HepG2 (cell line): ENCODE measurements at regions not wholly inside any gene's neighbourhood (a gene's known extent, or its start where the extent isn't known, plus 50 kb on each side); places are given as distances from the start of the nearest gene placed in this dataset.

Source experiments
- ATAC-seq: fragments of 200-7000 bp; cut with Tn5 transposase; 3 replicates; pipeline ENCODE4 v1.9.1; 2020; ENCODE audit warnings: mild to moderate bottlenecking, moderate library complexity
- BruUV-seq: library from RNA; stranded (reverse); fragments of 400-500 nt; replicated peaks from 2 replicates; lab custom pipeline; 2021; lab: Mats Ljungman, UMichigan
- CTCF ChIA-PET: fragments of 300-600 bp; formaldehyde crosslinking; extraction: SDS; loops from one replicate; lab custom pipeline; 2021; ENCODE audit warnings: low total read pairs, inconsistent platforms, low intra/inter-chr PET ratio; lab: Yijun Ruan, JAX
- POLR2A ChIA-PET: fragments of 350-600 bp; sonication (Branson Sonifier 250); formaldehyde crosslinking; loops from one replicate; lab custom pipeline; 2020; ENCODE audit warnings: antibody characterized with exemption, inconsistent platforms; lab: Yijun Ruan, JAX
- DNase-seq: peaks from one replicate; pipeline ENCODE4 v3.0.0-alpha.2; 2015; ENCODE audit warnings: low spot score
- FAIRE-seq: peaks from 3 replicates; lab custom pipeline; 2011; peaks lifted over from hg19 to GRCh38; lab: Jason Lieb, UNC
- H2AFZ ChIP-seq: one replicate; pipeline ENCODE4 v1.6.1; 2011; ENCODE audit warnings: low read length, inconsistent platforms
- H3K27ac ChIP-seq: fragments of 300-600 bp; 3 replicates; pipeline ENCODE4 v1.8.0; 2011; ENCODE audit warnings: mixed run types, mild to moderate bottlenecking, mixed read lengths, low read length, inconsistent platforms; ENCODE audit not compliant: insufficient read depth; ENCODE audit errors: extremely low read length
- H3K27me3 ChIP-seq, 2 experiments: fragments of 200-600 bp in 1 of 2; 2 replicates in 1 of 2; 3 replicates in 1 of 2; pipeline versions ENCODE4 v1.6.0 to v1.8.0; 2011; ENCODE audit warnings: low read length in 2 of 2, mild to moderate bottlenecking in 2 of 2, moderate library complexity in 2 of 2, inconsistent platforms in 1 of 2; ENCODE audit not compliant: insufficient read depth in 2 of 2, control insufficient read depth in 1 of 2
- H3K36me3 ChIP-seq, 2 experiments: fragments of 200-600 bp in 1 of 2; replicated peaks in 1 of 2; 2 replicates in 1 of 2; 3 replicates in 1 of 2; pipeline versions ENCODE4 v1.5.1 to v1.8.0; 2011; ENCODE audit warnings: low read length in 2 of 2, inconsistent platforms in 1 of 2; ENCODE audit not compliant: insufficient read depth in 2 of 2, control insufficient read depth in 1 of 2
- H3K4me1 ChIP-seq: 2 replicates; pipeline ENCODE4 v1.5.1; 2012; ENCODE audit warnings: low read length, inconsistent platforms; ENCODE audit not compliant: insufficient read depth
- H3K4me2 ChIP-seq: 2 replicates; pipeline ENCODE4 v1.6.0; 2011; ENCODE audit warnings: low read depth, low read length, inconsistent platforms
- H3K4me3 ChIP-seq, 3 experiments: fragments of 200-600 bp in 1 of 3; sonication (generic), shearing (Covaris generic) in 1 of 3; replicated peaks in 1 of 3; 2 replicates each; pipeline ENCODE4 v1.5.1; 2011 to 2016; ENCODE audit warnings: low read length in 3 of 3, inconsistent platforms in 2 of 3, low read depth in 2 of 3, mild to moderate bottlenecking in 2 of 3, control low read depth in 1 of 3, mixed read lengths in 1 of 3; ENCODE audit not compliant: insufficient read depth in 1 of 3
- H3K79me2 ChIP-seq: one replicate; pipeline ENCODE4 v1.6.1; 2011; ENCODE audit warnings: low read length, inconsistent platforms; ENCODE audit not compliant: insufficient read depth
- H3K9ac ChIP-seq: 2 replicates; pipeline ENCODE4 v1.6.0; 2011; ENCODE audit warnings: mild to moderate bottlenecking, low read depth, low read length, inconsistent platforms; ENCODE audit not compliant: insufficient read depth
- H3K9me3 ChIP-seq: 2 replicates; pipeline ENCODE4 v1.5.1; 2012; ENCODE audit warnings: mild to moderate bottlenecking, low read length
- H4K20me1 ChIP-seq: 2 replicates; pipeline ENCODE4 v1.6.0; 2011; ENCODE audit warnings: inconsistent platforms, mild to moderate bottlenecking, low read length, moderate library complexity; ENCODE audit not compliant: insufficient read depth
- HES4 ChIP-seq: sonication (generic); formaldehyde crosslinking; IDR thresholded peaks from 2 replicates; pipeline ENCODE4 v1.9.0; 2021; ENCODE audit warnings: mild to moderate bottlenecking, missing genetic modification reagents, borderline replicate concordance
- HNRNPH1 ChIP-seq: fragments of 200-400 bp; formaldehyde crosslinking; optimal IDR thresholded peaks from 2 replicates; pipeline ENCODE3; 2017; ENCODE audit warnings: mild to moderate bottlenecking, low read depth, low read length
- KDM1A ChIP-seq: IDR thresholded peaks from 2 replicates; pipeline ENCODE4 v1.6.1; 2016; ENCODE audit warnings: missing compliant biosample characterization
- MTA1 ChIP-seq: sonication (generic); formaldehyde crosslinking; IDR thresholded peaks from 2 replicates; pipeline ENCODE4 v1.4.0; 2020; ENCODE audit warnings: missing genetic modification reagents, mild to moderate bottlenecking, borderline replicate concordance
- RFX5 ChIP-seq: IDR thresholded peaks from 2 replicates; pipeline ENCODE4 v1.6.1; 2011; ENCODE audit warnings: low read depth, low read length, improper control_type of control experiment
- TBP ChIP-seq: sonication (generic); formaldehyde crosslinking; IDR thresholded peaks from 2 replicates; pipeline ENCODE4 v1.5.0; 2020; ENCODE audit warnings: missing genetic modification reagents
- ZFP37 ChIP-seq: sonication (generic); formaldehyde crosslinking; IDR thresholded peaks from 2 replicates; pipeline ENCODE4 v1.4.0; 2020; ENCODE audit warnings: missing genetic modification reagents, borderline replicate concordance
- ZFYVE20 ChIP-seq: sonication (generic); formaldehyde crosslinking; IDR thresholded peaks from 2 replicates; pipeline ENCODE4 v1.8.0; 2023; ENCODE audit warnings: low read depth, mild to moderate bottlenecking, moderate library complexity, missing genetic modification reagents, borderline replicate concordance
- ZNF354B ChIP-seq: sonication (generic); formaldehyde crosslinking; IDR thresholded peaks from 2 replicates; pipeline ENCODE4 v1.8.0; 2022; ENCODE audit warnings: mild to moderate bottlenecking, missing genetic modification reagents
- ZNF484 ChIP-seq: sonication (generic); formaldehyde crosslinking; IDR thresholded peaks from 2 replicates; pipeline ENCODE4 v1.5.1; 2020; ENCODE audit warnings: mild to moderate bottlenecking, low read depth, missing genetic modification reagents, borderline replicate concordance
- ZNF570 ChIP-seq: sonication (generic); formaldehyde crosslinking; IDR thresholded peaks from 2 replicates; pipeline ENCODE4 v1.4.0; 2020; ENCODE audit warnings: mild to moderate bottlenecking, missing genetic modification reagents, borderline replicate concordance
- WGBS: methylation state at CpG from one replicate; pipeline ENCODE4 v1.1.6; 2017; ENCODE audit warnings: low lambda C conversion rate; 5-methylcytosine and 5-hydroxymethylcytosine counted together
- in situ Hi-C: cut with HindIII; loops from 2 replicates; pipeline ENCODE4 v1.10.0; 2017; ENCODE audit warnings: low pct_unique_long_range_greater_than_20kb; ENCODE audit not compliant: extremely low pct_ligation_motif_present
- intact Hi-C: fragments of 100-400 bp; cut with micrococcal nuclease; formaldehyde crosslinking; loops from one replicate; pipeline ENCODE4 v1.10.0; 2022; ENCODE audit not compliant: unreplicated experiment
- TF ChIP-seq, protein P1 (sequence below): sonication (generic); formaldehyde crosslinking; IDR thresholded peaks from 2 replicates; pipeline ENCODE4 v1.4.0; 2020; ENCODE audit warnings: missing genetic modification reagents
- TF ChIP-seq, protein P2 (sequence below): sonication (generic); formaldehyde crosslinking; IDR thresholded peaks from 2 replicates; pipeline ENCODE4 v1.8.0; 2022; ENCODE audit warnings: mild to moderate bottlenecking, missing genetic modification reagents, borderline replicate concordance
- TF ChIP-seq, protein P3 (sequence below), 2 experiments: sonication (generic) in 1 of 2; formaldehyde crosslinking in 1 of 2; IDR thresholded peaks; 2 replicates each; pipeline versions ENCODE4 v1.6.1 to v1.9.0; 2014 to 2022; ENCODE audit warnings: antibody characterized with exemption in 1 of 2, borderline replicate concordance in 1 of 2, inconsistent platforms in 1 of 2, low read depth in 1 of 2, missing genetic modification reagents in 1 of 2

DNA sequence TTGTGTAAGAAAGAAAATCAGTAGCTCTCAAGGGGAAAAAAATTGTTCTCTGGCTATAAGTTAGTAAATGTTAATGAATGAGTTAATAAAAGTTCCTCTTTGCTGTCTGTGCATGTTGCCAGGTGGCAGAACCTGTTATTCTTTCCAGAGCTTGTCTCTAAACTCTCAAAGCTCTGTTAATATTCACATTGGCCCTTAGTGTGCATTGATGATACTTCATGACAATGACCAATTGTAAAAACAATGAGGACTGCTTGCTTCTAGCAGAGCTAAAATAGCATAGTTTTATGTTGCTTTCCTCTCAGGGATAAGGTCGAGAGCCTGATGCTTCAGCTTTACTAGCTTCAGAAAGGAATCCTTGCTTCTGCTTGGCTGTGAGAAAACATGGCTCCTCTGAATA lies 91.5 kb downstream of the RAD51AP2 start:
- in situ Hi-C loops = no loop called here
- no TSS peak for BruUV-seq
- Histone ChIP-seq H3K9ac (no peak overlapping the region), H2AFZ (no peak overlapping the region), H3K4me3 (no peak overlapping the region), H3K4me2 (no peak overlapping the region), H3K4me1 (peaks cover 10% of the 10 kb centered on the region; the same call in 1 of the 2 replicates), H3K79me2 (no peaks in the 10 kb centered on the region), H3K36me3 (no peaks in the 10 kb centered on the region), H3K27ac (no peak overlapping the region), H3K27me3 (no peaks in the 10 kb centered on the region), H4K20me1 (no peaks in the 10 kb centered on the region), H3K9me3 (no peaks in the 10 kb centered on the region)
- DNase-seq (no peak), FAIRE-seq (no peak), ATAC-seq (no peak)
- ChIA-PET CTCF (no interaction called here), POLR2A (no interaction called here)
- intact Hi-C loops = no loop called here
- WGBS = 8% methylated on average over 1 of the region's 1 CpG
- TF ChIP-seq, protein P1, sequence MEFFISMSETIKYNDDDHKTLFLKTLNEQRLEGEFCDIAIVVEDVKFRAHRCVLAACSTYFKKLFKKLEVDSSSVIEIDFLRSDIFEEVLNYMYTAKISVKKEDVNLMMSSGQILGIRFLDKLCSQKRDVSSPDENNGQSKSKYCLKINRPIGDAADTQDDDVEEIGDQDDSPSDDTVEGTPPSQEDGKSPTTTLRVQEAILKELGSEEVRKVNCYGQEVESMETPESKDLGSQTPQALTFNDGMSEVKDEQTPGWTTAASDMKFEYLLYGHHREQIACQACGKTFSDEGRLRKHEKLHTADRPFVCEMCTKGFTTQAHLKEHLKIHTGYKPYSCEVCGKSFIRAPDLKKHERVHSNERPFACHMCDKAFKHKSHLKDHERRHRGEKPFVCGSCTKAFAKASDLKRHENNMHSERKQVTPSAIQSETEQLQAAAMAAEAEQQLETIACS = no peak
- TF ChIP-seq HNRNPH1 (no peak), KDM1A (CRISPR knock-in tag) (no peak), HES4 (no peak), ZFYVE20 (no peak), ZNF570 (CRISPR knock-in tag) (no peak), ZFP37 (CRISPR knock-in tag) (no peak), MTA1 (CRISPR knock-in tag) (no peak), RFX5 (no peak), TBP (CRISPR knock-in tag) (no peak), ZNF484 (CRISPR knock-in tag) (no peak), ZNF354B (CRISPR knock-in tag) (no peak)
- TF ChIP-seq, protein P2, sequence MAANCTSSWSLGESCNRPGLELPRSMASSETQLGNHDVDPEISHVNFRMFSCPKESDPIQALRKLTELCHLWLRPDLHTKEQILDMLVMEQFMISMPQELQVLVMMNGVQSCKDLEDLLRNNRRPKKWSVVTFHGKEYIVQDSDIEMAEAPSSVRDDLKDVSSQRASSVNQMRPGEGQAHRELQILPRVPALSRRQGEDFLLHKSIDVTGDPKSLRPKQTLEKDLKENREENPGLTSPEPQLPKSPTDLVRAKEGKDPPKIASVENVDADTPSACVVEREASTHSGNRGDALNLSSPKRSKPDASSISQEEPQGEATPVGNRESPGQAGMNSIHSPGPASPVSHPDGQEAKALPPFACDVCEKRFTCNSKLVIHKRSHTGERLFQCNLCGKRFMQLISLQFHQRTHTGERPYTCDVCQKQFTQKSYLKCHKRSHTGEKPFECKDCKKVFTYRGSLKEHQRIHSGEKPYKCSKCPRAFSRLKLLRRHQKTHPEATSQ (CRISPR knock-in tag) = no peak
- TF ChIP-seq, protein P3, sequence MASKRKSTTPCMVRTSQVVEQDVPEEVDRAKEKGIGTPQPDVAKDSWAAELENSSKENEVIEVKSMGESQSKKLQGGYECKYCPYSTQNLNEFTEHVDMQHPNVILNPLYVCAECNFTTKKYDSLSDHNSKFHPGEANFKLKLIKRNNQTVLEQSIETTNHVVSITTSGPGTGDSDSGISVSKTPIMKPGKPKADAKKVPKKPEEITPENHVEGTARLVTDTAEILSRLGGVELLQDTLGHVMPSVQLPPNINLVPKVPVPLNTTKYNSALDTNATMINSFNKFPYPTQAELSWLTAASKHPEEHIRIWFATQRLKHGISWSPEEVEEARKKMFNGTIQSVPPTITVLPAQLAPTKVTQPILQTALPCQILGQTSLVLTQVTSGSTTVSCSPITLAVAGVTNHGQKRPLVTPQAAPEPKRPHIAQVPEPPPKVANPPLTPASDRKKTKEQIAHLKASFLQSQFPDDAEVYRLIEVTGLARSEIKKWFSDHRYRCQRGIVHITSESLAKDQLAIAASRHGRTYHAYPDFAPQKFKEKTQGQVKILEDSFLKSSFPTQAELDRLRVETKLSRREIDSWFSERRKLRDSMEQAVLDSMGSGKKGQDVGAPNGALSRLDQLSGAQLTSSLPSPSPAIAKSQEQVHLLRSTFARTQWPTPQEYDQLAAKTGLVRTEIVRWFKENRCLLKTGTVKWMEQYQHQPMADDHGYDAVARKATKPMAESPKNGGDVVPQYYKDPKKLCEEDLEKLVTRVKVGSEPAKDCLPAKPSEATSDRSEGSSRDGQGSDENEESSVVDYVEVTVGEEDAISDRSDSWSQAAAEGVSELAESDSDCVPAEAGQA (IDR thresholded peaks at IDR 0.05; ENCODE audit: low read depth) = no peak
- TF ChIP-seq, protein P3 (CRISPR knock-in tag; IDR thresholded peaks at IDR 0.05; ENCODE audit: borderline replicate concordance) = no peak
